Stimulated activated CD4-positive, alpha-beta T cell treated with anti-CD3 and anti-CD28 coated beads, Interleukin-1b, Interleukin-23, amount 100 ng/mL, for 4 hours (primary cell): ENCODE measurements at regions not wholly inside any gene's neighbourhood (a gene's known extent, or its start where the extent isn't known, plus 50 kb on each side); places are given as distances from the start of the nearest gene placed in this dataset.

Source experiments
- DNase-seq, 2 donors: peaks; one replicate each; pipeline ENCODE4 v3.0.0-alpha.2; 2020; ENCODE audit warnings: low read depth in 2 of 2

GRCh38 chr5:133713209-133713608, 100.9 kb upstream of the FSTL4 start:
- DNase-seq = no peak

GRCh38 chr5:133712562-133712961, 100.2 kb upstream of the FSTL4 start:
- DNase-seq = no peak

DNA sequence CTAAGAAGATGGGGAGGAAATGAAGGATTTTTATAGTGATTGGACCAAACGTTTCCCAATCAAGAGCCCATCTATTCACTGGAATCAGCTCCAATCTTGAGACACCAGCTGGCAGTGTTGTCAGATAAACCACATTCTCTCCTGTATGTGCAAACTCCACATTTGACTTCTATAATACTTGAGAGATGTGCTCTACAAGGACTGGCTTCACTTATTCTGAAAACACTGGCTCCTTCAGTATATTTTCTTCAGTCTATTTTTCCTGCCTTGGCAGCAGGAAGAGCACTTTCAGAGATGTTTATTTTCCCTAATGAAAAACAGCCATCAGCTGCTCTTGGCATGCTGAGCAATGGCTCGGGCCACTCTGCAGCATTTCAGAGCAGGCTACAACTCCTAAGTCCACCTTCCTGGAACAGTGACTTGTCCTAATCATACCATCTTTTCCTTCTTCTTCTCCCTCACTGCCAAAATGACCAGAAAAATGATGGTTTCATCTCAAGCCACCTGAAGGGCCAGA, 96.9 kb upstream of the FSTL4 start:
- DNase-seq = no peak

DNA sequence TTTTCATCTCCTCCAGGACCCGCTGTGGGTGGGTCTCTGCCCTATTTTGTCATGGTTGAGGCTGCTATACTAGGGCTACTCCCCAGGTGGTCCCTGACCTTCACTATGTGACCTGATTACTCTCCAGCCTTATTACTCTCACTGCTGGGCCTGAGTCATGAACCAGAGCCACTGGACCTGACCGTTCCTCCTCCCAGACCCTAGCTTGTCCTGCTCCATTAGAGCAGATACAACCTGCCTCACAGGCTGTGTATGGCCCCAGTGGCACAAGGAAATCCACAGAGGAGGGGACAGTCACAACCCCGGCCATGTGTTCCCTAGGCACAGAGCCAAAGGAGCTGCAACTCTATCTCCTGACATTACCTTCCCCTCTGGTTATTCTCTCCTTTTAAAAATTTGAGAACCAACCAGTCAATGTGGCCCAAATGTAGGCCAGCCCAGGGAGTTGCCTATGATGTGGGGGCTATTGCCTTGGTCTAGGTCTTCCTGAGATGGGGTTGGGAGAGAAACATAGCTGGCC, 96.0 kb upstream of the FSTL4 start:
- DNase-seq = no peak

DNA sequence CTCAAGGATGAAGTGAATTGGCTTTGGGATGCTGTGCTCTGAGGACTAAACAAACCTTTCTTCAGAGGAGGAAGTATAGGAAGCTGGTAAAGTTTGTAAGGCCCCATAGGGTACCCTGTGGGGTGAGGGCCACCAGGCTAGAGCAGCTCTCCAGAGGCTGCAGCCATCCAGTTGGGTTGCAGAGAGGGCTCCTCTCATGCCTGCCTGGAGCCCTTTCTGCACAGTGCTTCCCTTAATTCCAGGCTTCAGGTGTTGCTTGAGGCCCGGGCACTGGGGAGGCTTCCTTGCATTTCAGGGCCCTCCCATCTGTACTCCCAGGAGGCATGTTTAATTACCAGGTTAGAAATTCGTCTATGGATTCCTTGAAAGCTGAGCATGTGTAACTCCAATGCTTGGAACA, 95.3 kb upstream of the FSTL4 start:
- no peak for DNase-seq

DNA sequence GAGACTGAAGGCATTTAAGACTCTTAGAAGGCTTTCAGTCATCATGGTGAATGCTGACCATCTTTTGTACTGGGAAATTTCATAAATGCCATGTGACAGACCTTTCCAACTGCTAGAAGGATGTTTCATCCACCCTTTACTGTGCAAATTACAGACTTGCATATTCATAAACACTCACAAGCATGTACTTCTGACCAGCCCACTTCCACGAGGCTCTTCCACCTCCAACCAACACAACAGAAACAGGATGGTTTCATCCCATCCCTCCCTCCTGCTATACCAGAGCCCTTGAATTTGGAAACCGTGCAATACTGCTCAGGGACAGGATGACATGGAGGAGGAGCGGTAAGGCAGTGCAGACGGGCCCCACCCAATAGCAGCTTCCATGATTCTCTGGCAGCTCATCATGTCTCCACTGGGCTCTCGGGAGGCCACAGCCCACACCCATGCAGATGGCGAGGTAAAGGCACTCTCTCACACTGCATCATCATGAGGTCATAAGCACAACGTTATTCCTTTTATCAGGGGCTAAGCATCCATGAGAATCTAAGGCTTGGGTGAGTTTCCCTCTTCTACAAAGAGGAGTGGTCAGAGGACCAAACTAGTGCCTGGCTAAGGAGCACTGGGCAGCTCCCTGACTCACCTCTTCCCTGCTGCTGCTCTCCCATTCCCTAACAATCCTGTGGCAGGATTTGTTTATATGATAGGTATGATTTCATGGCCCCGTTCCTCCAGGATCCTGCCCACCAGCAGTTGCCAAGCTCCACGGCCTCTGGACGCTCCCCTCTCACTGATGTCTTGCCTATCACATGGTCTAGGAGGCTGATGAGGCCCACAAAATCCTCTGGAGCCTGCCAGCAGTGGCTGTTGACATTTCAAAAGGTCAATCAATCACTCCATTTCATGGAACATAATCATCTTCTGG, 94.4 kb upstream of the FSTL4 start:
- DNase-seq = no peak

GRCh38 chr5:133705331-133705730, 93.0 kb upstream of the FSTL4 start:
- no peak for DNase-seq

DNA sequence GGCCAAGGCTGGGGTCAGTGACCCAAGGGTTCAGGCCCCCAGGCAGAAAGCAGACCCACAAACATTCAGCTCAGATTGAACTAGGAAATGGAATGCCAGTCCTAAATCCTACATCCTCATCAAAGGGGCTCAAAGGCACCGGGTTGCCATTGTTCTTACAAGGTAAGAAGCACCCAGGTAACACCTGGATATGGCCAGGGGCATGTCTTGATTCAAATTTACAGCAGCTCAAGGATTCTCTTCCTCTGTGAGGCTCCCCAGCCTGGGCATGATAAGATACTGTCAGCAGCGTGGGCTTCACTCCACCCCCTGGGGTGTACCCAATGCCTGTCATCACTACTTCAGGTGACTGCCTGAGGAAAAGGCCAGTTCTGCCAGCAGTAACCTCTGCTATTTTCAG, 92.1 kb upstream of the FSTL4 start:
- DNase-seq = no peak

GRCh38 chr5:133703935-133704334, 91.6 kb upstream of the FSTL4 start:
- no peak for DNase-seq

- no peak for DNase-seq
Observed at GRCh38 chr5:133702791-133703770, 90.7 kb upstream of the FSTL4 start.

DNA sequence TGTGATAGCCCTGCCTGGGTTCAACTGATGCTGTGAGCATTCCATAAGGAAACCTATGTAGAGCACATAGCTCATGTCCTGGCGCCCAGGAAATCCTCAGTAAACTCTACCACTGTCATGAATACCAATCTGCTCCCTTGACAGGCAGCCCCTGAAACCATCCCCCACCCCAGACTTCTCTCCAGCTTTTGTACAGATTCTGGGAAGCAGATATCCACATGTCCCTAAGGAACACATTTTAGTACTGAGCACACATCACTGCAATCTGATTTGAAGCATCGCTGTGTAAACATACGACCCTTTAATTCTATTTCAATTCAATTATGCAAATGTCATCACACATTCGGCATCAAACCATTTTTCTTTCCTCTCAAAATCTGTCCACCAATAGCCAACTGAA, 89.5 kb upstream of the FSTL4 start:
- no peak for DNase-seq

DNA sequence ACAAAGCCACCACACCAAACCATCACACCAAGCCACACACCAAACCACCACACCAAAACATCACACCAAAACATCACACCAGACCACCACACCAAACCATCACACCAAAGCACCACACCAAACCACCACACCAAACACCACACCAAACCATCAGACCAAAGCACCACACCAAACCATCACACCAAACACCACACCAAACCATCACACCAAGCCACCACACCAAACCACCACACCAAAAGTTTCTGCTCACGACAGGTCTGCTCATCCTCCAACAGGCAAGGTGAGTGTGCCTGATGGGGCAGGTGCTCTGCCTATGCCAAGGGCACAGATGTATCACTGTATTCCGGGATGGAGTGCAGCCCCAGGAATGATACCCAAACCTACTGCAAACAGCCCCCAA, 87.9 kb upstream of the FSTL4 start:
- DNase-seq = no peak

DNA sequence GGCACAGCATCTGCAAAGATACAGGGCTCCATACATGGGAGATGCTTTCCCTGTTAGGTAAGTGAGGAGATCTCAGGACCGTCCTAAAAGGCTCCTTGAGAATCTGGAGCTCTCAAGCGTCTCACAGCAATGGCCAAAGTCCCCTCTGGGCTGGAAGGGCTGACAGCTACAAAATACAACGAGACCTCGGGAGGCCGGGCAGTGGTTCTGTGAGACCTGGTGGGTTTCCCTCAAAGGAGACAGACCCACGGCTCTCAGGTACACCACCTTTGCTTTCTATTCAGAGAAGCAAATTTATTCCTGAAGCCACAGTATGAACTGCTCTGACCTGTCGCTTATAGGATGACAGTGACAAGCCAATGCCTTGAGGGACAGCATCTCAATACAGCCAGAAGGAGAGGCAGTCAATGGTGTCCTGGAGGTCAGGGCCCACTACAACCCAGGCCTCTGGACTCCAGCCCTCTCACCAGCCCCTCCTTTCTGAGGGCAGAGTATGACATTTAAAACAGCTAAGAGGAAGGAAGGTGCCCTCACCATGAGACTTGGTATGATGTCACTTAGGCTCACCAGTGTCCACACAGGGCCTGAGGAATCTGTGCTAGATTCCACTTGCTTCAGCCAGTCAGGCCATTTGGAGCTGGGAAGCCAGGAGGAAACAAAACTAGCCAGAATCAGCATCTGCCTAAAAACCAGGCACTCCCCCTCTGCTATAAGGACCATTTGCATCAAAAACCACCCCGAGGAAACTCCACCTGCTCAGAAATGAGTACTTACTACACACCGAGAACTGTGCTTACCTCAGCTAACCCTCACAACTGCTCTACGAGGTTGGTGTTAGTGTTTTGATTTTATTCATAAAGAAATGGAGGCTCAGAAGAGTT, 86.5 kb upstream of the FSTL4 start:
- no peak for DNase-seq

- DNase-seq = no peak
Observed at GRCh38 chr5:133698259-133698554, 85.9 kb upstream of the FSTL4 start.

DNA sequence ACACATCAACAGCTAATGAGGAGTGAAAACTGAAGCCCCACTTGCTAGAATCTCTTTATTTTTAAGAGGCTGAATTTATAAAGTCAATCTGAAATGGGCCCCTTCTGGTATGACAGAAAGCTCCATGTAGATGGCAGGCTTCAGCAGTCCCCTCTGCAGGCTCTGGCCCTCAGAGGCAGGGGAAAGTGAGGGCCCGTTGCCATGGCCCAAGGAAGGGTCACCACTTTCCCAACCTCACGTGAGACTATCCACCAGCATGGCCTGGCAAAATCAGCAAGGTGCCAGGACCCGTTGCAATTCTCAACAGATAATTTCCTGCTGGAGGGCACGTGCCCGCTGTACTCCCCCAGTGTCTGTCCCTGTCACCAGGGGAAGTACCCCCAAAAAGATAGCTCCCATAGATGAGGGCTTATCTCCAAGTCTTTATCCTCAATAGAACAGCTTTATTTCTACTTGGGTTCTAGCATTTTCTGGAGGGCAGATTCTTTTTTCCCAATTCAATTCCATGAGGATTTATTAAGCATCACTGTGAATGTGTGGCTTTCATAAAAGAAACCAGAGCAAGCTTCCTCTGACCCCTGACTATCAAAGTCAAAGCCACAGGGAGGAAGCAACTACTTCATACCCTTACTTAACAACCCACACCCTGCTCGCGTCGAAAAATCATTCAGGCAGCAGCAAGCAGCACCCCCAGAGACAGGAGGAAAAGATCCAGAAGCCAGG, 85.4 kb upstream of the FSTL4 start:
- no peak for DNase-seq

- DNase-seq = no peak
Observed at GRCh38 chr5:133696782-133697507, 84.6 kb upstream of the FSTL4 start.

DNA sequence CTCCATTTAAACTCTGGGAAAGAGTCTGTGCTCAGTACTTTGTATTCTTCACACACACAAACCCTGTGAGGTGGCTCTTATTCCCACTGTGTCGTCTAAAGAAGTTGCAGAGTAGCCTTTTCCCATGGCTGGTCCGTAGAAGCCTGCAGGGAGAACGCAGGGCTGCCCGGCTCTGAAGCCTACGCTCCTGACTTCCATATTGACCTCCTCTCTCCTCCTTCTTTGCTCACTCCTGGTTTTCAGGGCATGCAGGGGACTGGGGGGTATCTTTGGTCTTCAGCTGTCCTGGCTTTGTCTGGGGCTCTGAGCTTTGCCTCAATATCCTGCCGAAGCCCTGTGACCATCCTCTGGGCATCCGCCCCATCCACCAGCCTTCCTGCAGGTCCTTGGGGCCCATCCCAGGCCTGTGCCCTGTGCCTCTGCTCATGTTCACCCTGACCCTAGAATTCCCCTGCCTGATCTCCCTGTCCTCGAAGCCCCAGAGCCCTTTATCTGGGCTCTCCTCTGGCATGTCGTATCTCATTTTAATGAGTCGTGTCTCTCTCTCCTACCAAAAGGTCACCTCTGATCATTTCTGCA, 83.8 kb upstream of the FSTL4 start:
- DNase-seq = no peak

DNA sequence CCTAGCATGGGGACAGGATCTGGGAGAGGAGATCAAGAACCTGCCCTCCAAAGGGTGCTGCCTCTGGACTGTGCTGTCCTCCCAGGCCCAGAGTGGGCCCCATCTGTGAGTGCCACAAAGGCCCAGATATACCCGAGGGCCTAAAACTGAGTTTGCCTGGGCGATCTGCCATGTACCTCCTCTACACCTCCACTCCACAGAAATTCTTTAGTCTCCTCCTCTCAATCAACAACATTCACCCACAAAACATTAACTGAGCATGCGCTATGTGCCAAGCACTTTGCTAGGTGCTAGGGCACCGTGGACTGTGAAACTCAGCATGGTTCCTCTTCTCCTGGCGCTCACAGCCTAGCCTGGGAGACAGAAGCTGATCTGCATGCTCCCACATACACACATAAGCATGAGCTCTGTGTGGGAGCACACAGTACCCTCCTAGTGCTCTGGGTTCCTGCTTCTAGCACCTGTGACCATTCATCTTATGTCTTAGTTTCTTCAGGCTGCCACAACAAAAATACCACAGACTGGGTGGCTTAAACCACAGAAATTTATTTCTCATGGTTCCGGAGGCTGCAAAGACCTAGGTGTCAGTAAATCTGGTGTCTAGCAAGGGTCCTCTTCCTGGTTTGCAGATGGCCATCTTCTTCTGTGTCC, 82.0 kb upstream of the FSTL4 start:
- no peak for DNase-seq

DNA sequence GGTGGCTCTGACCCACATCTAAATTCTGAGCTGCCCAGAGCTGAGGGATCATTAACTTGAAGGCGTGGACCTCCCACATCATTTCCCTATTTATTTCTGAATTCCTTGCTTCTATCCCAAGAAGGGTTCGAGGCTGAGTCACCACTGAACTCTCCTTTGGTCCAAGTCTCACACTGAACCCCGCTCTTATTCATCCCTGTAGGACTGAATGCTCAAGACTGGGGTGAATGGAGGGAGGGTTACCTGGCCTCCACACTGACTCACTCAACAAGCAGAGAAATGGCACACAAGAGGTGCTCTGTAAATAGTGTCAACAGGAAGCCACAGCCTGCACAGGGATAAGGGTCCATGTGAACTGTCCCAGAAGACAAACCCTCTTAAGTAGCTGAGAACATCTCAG, 79.1 kb upstream of the FSTL4 start:
- no peak for DNase-seq
